GM19328 (cell line): ENCODE measurements at regions not wholly inside any gene's neighbourhood (a gene's known extent, or its start where the extent isn't known, plus 50 kb on each side); places are given as distances from the start of the nearest gene placed in this dataset.
"Not testable (repeated sequence)": the region's sequence is repeated elsewhere in the genome, so short reads cannot be mapped to it uniquely, and the experiment has no call there.

Source experiments
- ATAC-seq: cut with Tn5 transposase; IDR thresholded peaks from one replicate; pipeline ENCODE4 v1.9.1; 2021; ENCODE audit warnings: mild to moderate bottlenecking, moderate library complexity; ENCODE audit not compliant: unreplicated experiment

- ATAC-seq: no peak
These were observed 126.2 kb upstream of the KCTD7 start for GRCh38 chr7:66502230-66503035.

GRCh38 chr7:66503036-66503370 is 125.7 kb upstream of the KCTD7 start:
- ATAC-seq: no peak

GRCh38 chr7:66503551-66504031 is 125.1 kb upstream of the KCTD7 start:
- no peak for ATAC-seq

GRCh38 chr7:66504131-66504530 is 124.5 kb upstream of the KCTD7 start:
- ATAC-seq: no peak

GRCh38 chr7:66505009-66505408 is 123.7 kb upstream of the KCTD7 start:
- ATAC-seq: no peak

- no peak for ATAC-seq
These were observed 122.9 kb upstream of the KCTD7 start for GRCh38 chr7:66505531-66506451.

- not testable (repeated sequence) for ATAC-seq
These were observed 122.0 kb upstream of the KCTD7 start for GRCh38 chr7:66506703-66507102.

GRCh38 chr7:66507764-66508296 is 120.9 kb upstream of the KCTD7 start:
- ATAC-seq: no peak

GRCh38 chr7:66508431-66508830 is 120.2 kb upstream of the KCTD7 start:
- ATAC-seq: no peak

GRCh38 chr7:66514050-66514449 is 114.6 kb upstream of the KCTD7 start:
- ATAC-seq: no peak

GRCh38 chr7:66517212-66517909 is 111.3 kb upstream of the KCTD7 start:
- no peak for ATAC-seq

GRCh38 chr7:66518151-66518691 is 110.5 kb upstream of the KCTD7 start:
- no peak for ATAC-seq

GRCh38 chr7:66521675-66522074 is 107.0 kb upstream of the KCTD7 start:
- no peak for ATAC-seq

GRCh38 chr7:66522518-66522917 is 106.2 kb upstream of the KCTD7 start:
- no peak for ATAC-seq

- no peak for ATAC-seq
These were observed 105.3 kb upstream of the KCTD7 start for GRCh38 chr7:66523409-66523808.

GRCh38 chr7:66524738-66525137 is 103.9 kb upstream of the KCTD7 start:
- no peak for ATAC-seq

GRCh38 chr7:66526782-66527181 is 101.9 kb upstream of the KCTD7 start:
- ATAC-seq: not testable (repeated sequence)

GRCh38 chr7:66528652-66529051 is 100.0 kb upstream of the KCTD7 start:
- no peak for ATAC-seq

- no peak for ATAC-seq
These were observed 98.6 kb upstream of the KCTD7 start for GRCh38 chr7:66529883-66530610.
